Natural killer cell treated with Interleukin-12 subunit alpha and Interleukin-12 subunit beta and Interleukin-15 and Interleukin-18, amount 100 ng/mL, for 72 hours (primary cell): ENCODE measurements at regions not wholly inside any gene's neighbourhood (a gene's known extent, or its start where the extent isn't known, plus 50 kb on each side); places are given as distances from the start of the nearest gene placed in this dataset.

Experiments used
- ATAC-seq, 2 donors: fragments of 150-1000 bp; cut with Tn5 transposase in 1 of 2; sonication (Bioruptor Pico), chemical (Tn5 transposase) in 1 of 2; 2 replicates each; pipeline ENCODE4 v1.10.0; 2021
- DNase-seq: peaks from one replicate; pipeline ENCODE4 v3.0.0; 2022; ENCODE audit warnings: low spot score
- H3K27ac Mint-ChIP-seq, 2 donors: 1 replicate in 1 of 2; 2 replicates in 1 of 2; pipeline ENCODE4 v1.8.0; 2022; ENCODE audit warnings: mixed read lengths in 2 of 2, mild to moderate bottlenecking in 1 of 2, moderate library complexity in 1 of 2
- H3K27me3 Mint-ChIP-seq, 2 donors: 1 replicate in 1 of 2; 2 replicates in 1 of 2; pipeline ENCODE4 v1.8.0; 2022; ENCODE audit warnings: mixed read lengths in 2 of 2
- H3K36me3 Mint-ChIP-seq: one replicate; pipeline ENCODE4 v1.8.0; 2022; ENCODE audit warnings: mixed read lengths
- H3K4me1 Mint-ChIP-seq, 2 donors: 1 replicate in 1 of 2; 2 replicates in 1 of 2; pipeline ENCODE4 v1.8.0; 2022; ENCODE audit warnings: low read depth in 2 of 2, mixed read lengths in 2 of 2, mild to moderate bottlenecking in 1 of 2
- H3K4me3 Mint-ChIP-seq: one replicate; pipeline ENCODE4 v1.8.0; 2022; ENCODE audit warnings: mixed read lengths
- H3K9me3 Mint-ChIP-seq: 2 replicates; pipeline ENCODE4 v1.8.0; 2022; ENCODE audit warnings: mixed read lengths

DNA sequence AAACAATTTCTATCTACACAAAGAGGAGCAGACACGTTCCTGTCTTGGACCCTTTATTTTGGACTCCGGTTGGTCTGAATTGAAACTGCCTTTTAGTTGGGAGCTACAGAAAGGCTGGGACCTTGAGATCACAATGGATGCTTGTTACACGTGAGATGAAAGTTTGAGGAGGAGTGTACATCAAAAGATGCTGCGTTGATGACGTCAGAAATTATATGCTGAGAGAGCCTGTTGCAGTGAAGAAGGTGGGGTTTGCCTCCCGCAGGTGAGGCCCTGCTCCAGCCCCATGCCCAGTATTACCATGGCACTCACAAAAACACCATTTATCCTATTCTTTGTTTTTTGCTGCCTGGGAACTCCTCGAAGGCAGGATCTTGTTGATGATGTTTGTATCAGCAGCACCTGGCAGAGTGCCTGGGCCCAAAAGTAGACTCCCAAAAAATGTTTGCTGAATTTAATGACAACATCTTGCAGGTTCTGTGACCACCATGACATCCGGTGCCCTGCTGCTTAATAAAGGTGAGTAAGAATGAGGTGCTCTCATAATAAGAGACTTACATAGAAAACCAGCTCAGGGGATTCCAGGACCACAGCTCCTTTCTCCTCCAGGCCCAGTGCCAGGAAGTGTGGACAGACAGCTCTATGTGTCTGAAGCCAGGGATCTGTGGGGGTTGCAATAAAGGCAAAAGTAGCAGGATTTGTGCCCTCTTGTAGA, 136.1 kb upstream of the UBE2E1 start:
- no peaks in the 10 kb centered on the region for H3K9me3 Mint-ChIP-seq
- H3K27ac Mint-ChIP-seq: no peak overlapping the region
- H3K27me3 Mint-ChIP-seq: peaks cover 20 to 25% of the 10 kb centered on the region in 2 donors
- ATAC-seq (no peak), DNase-seq (no peak)
- no peak overlapping the region for H3K4me3 Mint-ChIP-seq
- H3K4me1 Mint-ChIP-seq: no peaks in the 10 kb centered on the region
- H3K36me3 Mint-ChIP-seq: no peaks in the 10 kb centered on the region

DNA sequence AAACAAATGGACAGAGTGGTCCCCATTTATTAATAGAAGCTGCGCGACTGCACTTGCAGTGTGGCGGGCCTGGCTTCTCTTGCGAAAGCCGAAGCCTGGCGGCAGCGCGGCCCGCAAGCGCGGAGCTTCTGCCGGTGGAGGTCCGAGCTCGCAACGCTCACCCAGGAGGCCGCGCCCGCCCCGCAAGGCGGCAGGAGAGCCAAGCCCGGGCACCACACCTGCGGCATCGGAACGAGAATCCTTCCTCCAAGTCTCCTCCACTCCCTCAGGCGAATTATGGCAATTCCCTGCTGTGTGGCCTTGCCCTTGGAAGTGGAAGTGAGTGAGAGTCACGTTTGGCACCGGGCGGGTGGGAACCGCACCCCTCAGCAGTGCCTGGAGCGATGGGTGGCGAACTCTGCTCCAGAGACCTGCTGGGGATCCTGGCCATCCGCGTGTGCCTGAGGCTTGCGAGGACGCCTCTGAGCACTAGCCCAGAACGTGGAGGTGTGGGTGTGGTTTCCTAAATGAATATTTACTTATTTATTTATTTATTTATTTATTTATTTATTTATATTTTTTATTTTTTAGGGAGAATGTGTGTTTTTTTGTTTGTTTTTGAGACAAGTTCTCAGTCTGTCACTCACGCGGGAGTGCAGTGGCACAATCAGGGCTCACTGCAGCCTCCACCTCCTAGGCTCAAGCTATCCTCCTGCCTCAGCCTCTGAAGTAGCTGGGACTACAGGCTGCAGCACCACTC, 133.7 kb upstream of the UBE2E1 start:
- peaks cover 27 to 29% of the 10 kb centered on the region in 2 donors for H3K27me3 Mint-ChIP-seq
- H3K36me3 Mint-ChIP-seq: no peaks in the 10 kb centered on the region
- no peaks in the 10 kb centered on the region for H3K9me3 Mint-ChIP-seq
- no peaks in the 10 kb centered on the region for H3K4me1 Mint-ChIP-seq
- no peak for DNase-seq
- no peak overlapping the region for H3K4me3 Mint-ChIP-seq
- ATAC-seq: peak in 1 of 2 donors; percentile 55
- no peak overlapping the region for H3K27ac Mint-ChIP-seq

DNA sequence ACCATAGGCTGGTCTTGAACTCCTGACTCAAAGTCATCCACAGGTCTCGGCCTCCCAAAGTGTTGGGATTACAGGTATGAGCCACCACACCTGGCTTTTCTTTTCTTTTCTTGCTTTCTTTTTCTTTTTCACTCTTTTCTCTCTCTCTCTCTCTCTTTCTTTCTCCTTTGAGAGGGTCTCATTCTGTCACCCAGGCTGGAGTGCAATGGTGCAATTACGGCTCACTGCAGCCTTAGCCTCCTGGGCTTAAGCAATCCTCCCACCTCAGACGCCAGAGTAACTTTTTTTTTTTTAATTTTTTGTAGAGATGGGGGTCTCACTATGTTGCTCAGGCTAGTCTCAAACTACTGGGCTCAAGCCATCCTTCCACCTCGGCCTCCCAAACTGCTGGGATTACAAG, 133.1 kb upstream of the UBE2E1 start:
- Mint-ChIP-seq H3K36me3 (no peaks in the 10 kb centered on the region), H3K27ac (no peak overlapping the region), H3K27me3 (peaks cover 27 to 29% of the 10 kb centered on the region in 2 donors), H3K9me3 (no peaks in the 10 kb centered on the region), H3K4me3 (no peak overlapping the region), H3K4me1 (no peaks in the 10 kb centered on the region)
- ATAC-seq (no peak), DNase-seq (no peak)

DNA sequence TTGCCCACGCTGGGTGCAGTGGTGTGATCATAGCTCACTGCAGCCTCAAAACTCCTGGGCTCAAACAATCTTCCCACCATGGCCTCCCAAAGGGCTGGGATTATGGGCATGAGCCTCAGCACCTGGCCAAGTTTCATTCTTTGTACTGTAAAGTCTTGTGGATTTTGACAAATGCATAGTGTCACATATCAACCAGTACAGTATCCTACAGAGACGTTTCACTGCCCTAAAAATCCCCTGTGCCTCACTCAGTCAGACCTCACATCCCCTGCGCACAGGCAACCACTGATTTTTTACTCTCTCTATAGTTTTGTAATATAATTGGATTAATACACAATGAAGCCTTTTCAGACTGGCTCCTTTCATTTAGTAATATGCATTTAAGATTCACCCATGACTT, 130.7 kb upstream of the UBE2E1 start:
- no peaks in the 10 kb centered on the region for H3K9me3 Mint-ChIP-seq
- DNase-seq: no peak

DNA sequence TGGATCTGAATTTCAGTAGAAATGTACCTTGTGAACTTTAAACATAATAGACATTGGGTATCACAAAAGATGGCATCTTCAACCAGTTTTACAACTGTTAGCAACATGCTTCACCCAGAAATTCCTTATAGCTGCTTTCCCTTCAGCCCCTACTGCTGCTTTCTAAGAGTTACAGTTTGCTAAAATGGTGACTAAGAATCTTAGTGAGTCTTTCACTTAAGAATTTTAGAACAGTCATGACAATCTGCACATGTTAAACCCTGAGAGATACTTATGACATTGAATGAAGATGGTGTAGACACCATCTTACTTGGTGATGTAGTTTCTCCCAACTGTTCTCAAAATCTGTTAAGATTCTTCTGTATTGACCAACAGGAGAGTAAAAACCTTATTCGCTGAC, 129.7 kb upstream of the UBE2E1 start:
- no peak overlapping the region for H3K4me3 Mint-ChIP-seq
- no peaks in the 10 kb centered on the region for H3K9me3 Mint-ChIP-seq
- H3K4me1 Mint-ChIP-seq: no peaks in the 10 kb centered on the region
- peaks cover 14 to 27% of the 10 kb centered on the region in 2 donors for H3K27me3 Mint-ChIP-seq
- no peak for DNase-seq
- H3K27ac Mint-ChIP-seq: no peak overlapping the region
- ATAC-seq: no peak
- no peaks in the 10 kb centered on the region for H3K36me3 Mint-ChIP-seq

More for the DNA sequence above, 130.7 kb upstream of the UBE2E1 start:
- no peak for ATAC-seq
- H3K4me1 Mint-ChIP-seq: no peaks in the 10 kb centered on the region
- no peak overlapping the region for H3K4me3 Mint-ChIP-seq
- H3K27me3 Mint-ChIP-seq: peaks cover 22 to 27% of the 10 kb centered on the region in 2 donors
- no peaks in the 10 kb centered on the region for H3K36me3 Mint-ChIP-seq
- H3K27ac Mint-ChIP-seq: no peak overlapping the region

DNA sequence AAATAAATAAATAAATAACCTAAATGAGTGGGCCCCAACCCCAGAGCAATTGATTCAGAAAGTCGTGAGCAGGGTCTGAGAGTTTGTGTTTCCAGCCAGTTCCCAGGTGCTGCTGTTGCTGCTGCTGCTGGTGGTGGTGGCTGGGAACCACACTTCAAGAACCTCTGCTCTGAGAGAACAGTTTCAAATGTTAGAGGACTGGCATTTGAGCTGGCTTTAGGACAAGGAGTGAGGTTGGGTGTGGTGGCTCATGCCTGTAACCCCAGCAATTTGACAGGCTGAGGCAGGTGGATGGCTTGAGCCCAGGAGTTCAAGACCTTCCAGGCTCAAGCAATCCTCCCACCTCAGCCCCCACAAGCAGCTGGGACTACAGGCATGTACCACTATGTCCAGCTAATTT, 123.1 kb upstream of the UBE2E1 start:
- no peak for DNase-seq
- H3K4me1 Mint-ChIP-seq: no peaks in the 10 kb centered on the region
- no peak overlapping the region for H3K27ac Mint-ChIP-seq
- H3K9me3 Mint-ChIP-seq: no peaks in the 10 kb centered on the region
- no peaks in the 10 kb centered on the region for H3K27me3 Mint-ChIP-seq
- no peaks in the 10 kb centered on the region for H3K36me3 Mint-ChIP-seq
- no peak overlapping the region for H3K4me3 Mint-ChIP-seq
- ATAC-seq: no peak

DNA sequence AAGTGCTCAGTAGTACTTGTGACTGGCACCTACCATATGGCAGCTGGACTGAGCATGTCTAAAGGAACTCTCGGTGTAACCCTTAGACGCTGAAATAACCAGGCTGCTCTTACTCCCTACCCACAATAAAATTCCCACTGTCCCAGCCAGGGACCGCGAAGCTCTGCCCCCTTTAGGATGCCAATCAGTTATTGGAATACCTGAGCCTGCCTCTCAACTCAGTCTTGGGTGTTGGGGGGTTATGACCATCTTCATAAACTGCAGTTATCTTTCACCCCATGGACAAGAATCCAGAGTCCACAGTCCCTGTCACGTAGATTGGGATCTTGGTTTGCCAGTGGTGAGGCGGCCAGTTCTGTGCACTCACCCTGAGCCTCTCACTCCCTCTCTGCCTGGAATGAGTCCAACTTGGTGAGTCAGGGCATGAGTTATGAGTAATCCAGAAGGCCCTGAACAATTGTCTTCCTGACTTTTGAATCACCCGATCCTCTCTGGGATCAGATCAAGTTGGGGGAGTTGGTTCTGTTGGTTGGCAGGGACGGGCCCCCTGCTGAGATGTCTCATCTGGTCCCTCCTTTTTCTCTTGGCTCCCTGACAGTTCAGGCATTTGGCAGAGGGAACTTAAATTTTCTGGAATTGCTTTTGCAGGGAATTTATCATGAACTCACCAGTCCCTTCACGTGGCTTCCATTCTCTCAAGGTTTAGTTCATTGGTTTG, 120.1 kb upstream of the UBE2E1 start:
- ATAC-seq (no peak), DNase-seq (no peak)
- Mint-ChIP-seq H3K9me3 (no peaks in the 10 kb centered on the region), H3K27ac (no peak overlapping the region), H3K4me3 (no peak overlapping the region), H3K27me3 (no peaks in the 10 kb centered on the region), H3K36me3 (no peaks in the 10 kb centered on the region), H3K4me1 (no peaks in the 10 kb centered on the region)

DNA sequence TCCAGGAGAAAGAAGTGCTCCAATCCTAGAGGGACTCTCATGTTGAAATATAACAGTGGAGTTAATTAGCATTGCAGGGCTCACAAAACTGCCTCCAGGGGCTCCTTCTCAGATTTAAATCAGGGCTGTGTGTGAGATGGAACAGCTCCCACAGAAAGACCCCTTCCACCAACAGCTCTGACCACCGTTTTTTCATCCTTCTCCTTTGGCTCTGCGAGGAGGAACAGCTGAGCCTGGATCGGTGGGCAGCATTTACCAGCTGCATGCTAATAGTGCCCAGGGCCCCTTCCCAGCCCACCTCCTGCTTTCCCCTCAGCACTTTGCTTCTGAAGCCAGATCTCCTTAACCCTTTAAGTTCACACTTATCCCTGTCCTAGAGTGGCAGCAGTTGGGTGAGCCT, 119.2 kb upstream of the UBE2E1 start:
- no peaks in the 10 kb centered on the region for H3K36me3 Mint-ChIP-seq
- no peak for DNase-seq
- no peaks in the 10 kb centered on the region for H3K27me3 Mint-ChIP-seq
- ATAC-seq: no peak
- no peak overlapping the region for H3K4me3 Mint-ChIP-seq
- no peak overlapping the region for H3K27ac Mint-ChIP-seq
- no peaks in the 10 kb centered on the region for H3K9me3 Mint-ChIP-seq
- H3K4me1 Mint-ChIP-seq: peaks cover 0 to 7% of the 10 kb centered on the region in 2 donors

DNA sequence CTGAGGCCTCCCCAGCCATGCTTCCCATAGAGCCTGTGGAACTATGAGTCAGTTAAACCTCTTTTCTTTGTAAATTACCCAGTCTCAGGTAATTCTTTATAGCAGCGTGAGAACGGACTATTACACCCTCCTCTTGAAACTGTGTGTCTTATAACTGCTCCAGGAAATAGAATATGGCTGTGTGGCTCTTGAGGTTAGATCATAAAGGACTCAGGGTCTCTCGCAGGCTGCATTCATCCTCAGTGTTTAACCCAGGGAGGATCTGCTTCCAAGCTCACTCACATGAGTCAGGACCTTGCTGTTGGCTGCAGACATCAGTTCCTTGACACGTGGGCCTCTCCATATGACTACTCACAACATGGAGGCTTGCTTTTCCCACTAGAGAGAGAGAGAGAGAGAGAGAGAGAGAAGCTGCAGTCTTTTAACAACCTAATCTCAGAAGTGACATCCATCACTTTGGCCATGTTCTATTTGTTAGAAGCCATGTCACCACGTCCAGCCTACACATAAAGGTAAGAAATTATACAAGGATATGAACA, 114.3 kb upstream of the UBE2E1 start:
- no peak for DNase-seq
- Mint-ChIP-seq H3K27me3 (no peaks in the 10 kb centered on the region), H3K9me3 (no peaks in the 10 kb centered on the region), H3K27ac (no peak overlapping the region), H3K36me3 (no peaks in the 10 kb centered on the region), H3K4me3 (no peak overlapping the region), H3K4me1 (peaks cover 0 to 7% of the 10 kb centered on the region in 2 donors)
- ATAC-seq: no peak

DNA sequence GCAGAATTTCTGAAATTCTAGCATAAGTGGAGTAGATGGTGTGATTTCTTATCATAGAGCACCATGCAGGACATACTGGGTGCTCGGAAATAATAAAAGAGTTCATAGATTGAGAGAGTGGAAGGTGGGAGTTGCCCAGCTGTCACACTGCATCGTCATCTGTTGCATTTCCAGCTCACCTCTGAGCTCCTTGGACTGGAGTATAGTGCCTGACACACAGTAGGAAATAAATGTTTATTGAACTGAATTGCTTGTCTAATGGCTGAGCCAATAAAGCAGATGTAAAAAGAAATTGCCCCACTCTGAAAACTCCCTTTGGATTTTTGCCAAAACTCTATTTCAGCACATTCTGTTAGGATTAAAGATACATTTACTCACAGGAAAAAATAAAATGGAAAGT, 108.9 kb upstream of the UBE2E1 start:
- no peak for ATAC-seq
- no peak overlapping the region for H3K4me3 Mint-ChIP-seq
- no peaks in the 10 kb centered on the region for H3K27me3 Mint-ChIP-seq
- no peak overlapping the region for H3K27ac Mint-ChIP-seq
- no peaks in the 10 kb centered on the region for H3K36me3 Mint-ChIP-seq
- DNase-seq: no peak
- H3K9me3 Mint-ChIP-seq: no peaks in the 10 kb centered on the region
- H3K4me1 Mint-ChIP-seq: no peaks in the 10 kb centered on the region

DNA sequence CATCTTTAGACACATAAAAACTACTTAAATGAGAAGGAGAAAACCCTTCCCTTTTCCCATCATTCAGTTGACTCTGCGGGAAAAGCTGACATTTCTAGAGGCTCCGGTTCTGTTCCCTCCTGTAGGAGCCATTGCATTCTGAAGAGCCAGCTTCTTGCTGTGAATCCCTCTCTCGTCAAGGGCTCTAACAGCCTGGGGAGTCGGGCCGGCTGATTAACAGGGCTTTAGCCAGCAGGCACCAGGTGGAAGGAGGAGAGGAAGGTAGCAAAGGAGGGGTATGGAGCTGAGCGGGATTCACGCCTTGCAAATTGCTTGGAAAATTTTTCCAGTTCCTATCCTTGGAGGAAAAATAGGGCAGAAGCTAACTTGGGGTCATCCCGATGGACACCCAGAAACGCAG, 108.3 kb upstream of the UBE2E1 start:
- Mint-ChIP-seq H3K27ac (no peak overlapping the region), H3K27me3 (no peaks in the 10 kb centered on the region), H3K4me1 (no peaks in the 10 kb centered on the region), H3K36me3 (no peaks in the 10 kb centered on the region), H3K4me3 (no peak overlapping the region), H3K9me3 (no peaks in the 10 kb centered on the region)
- DNase-seq (no peak), ATAC-seq (no peak)

DNA sequence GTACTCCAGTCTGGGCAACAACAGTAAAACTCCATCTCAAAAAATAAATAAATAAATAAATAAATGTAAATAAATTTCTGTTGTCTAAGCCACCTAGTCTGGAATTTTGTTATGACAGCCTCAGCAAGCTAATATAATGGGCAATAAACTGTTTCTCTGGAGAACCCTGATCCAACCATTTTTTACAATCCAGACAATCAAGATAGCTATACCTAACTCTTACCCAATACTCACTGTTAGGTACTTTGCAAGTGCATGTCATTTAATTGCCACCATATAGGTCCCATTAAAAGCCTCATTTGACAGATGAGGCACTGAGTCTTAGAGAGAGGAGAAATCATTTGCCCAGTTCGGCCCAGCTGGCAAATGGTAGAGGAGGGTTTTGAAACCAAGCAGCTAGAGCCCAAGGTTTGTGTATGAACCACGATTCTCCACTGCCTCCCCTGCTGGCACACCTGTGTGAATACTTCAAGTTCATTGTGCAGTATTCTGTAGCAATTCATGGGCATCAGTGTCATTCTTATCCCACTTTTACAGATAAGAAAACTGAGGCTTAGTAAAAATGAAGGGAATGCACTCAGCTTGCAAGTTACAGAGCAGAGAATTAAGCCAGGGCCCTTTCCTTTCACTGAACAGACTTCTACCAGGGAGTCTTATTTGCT, 107.0 kb upstream of the UBE2E1 start:
- H3K9me3 Mint-ChIP-seq: no peaks in the 10 kb centered on the region
- no peak overlapping the region for H3K4me3 Mint-ChIP-seq
- no peaks in the 10 kb centered on the region for H3K27me3 Mint-ChIP-seq
- H3K36me3 Mint-ChIP-seq: no peaks in the 10 kb centered on the region
- DNase-seq (no peak), ATAC-seq (no peak)
- H3K27ac Mint-ChIP-seq: no peak overlapping the region
- no peaks in the 10 kb centered on the region for H3K4me1 Mint-ChIP-seq

DNA sequence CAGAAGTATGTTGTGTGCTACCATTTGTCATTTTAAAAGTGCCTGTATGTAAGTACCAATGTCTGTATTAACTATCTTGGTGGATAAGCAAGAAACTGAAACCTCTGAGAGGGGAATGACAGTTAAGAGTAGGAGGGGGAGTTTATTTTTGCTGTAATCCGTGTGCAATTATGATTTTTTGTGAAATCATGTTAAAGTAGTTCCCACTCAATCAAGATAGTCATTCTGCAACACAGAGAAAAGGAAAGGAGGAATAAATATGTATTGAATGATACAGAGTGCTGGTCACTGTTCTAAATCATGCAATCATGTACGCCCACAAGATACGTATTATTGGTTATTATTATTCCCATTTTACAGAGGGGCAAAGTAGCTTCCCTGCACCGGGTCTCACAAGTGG, 105.1 kb upstream of the UBE2E1 start:
- H3K27me3 Mint-ChIP-seq: no peaks in the 10 kb centered on the region
- no peak overlapping the region for H3K27ac Mint-ChIP-seq
- no peak for DNase-seq
- H3K4me1 Mint-ChIP-seq: no peaks in the 10 kb centered on the region
- H3K9me3 Mint-ChIP-seq: no peaks in the 10 kb centered on the region
- no peaks in the 10 kb centered on the region for H3K36me3 Mint-ChIP-seq
- no peak for ATAC-seq
- H3K4me3 Mint-ChIP-seq: no peak overlapping the region
